SJCRH30 (cell line): ENCODE measurements at regions not wholly inside any gene's neighbourhood (a gene's known extent, or its start where the extent isn't known, plus 50 kb on each side); places are given as distances from the start of the nearest gene placed in this dataset.

Experiments
- DNase-seq, 2 experiments: peaks; one replicate each; pipeline ENCODE4 v3.0.0-alpha.2; 2015 to 2020
- H3K27ac ChIP-seq: fragments of 250-450 bp; sonication (Bioruptor Pico); 2 replicates; pipeline ENCODE4 v1.5.1; 2020; ENCODE audit warnings: mild to moderate bottlenecking, moderate library complexity
- H3K27me3 ChIP-seq: fragments of 250-450 bp; sonication (Bioruptor Pico); 2 replicates; pipeline ENCODE4 v1.5.1; 2020; ENCODE audit warnings: mild to moderate bottlenecking, moderate library complexity
- H3K36me3 ChIP-seq: fragments of 250-450 bp; sonication (Bioruptor Pico); 2 replicates; pipeline ENCODE4 v1.5.1; 2020; ENCODE audit warnings: mild to moderate bottlenecking, moderate library complexity
- H3K4me1 ChIP-seq: fragments of 250-450 bp; sonication (Bioruptor Pico); 2 replicates; pipeline ENCODE4 v1.5.1; 2020; ENCODE audit warnings: mild to moderate bottlenecking, moderate library complexity
- H3K4me3 ChIP-seq: fragments of 250-450 bp; sonication (Bioruptor Pico); 2 replicates; pipeline ENCODE4 v1.5.1; 2020; ENCODE audit warnings: mild to moderate bottlenecking, moderate library complexity
- H3K9me3 ChIP-seq: fragments of 250-450 bp; sonication (Bioruptor Pico); replicated peaks from 2 replicates; pipeline ENCODE4 v1.5.1; 2020; ENCODE audit warnings: mild to moderate bottlenecking, moderate library complexity

DNA sequence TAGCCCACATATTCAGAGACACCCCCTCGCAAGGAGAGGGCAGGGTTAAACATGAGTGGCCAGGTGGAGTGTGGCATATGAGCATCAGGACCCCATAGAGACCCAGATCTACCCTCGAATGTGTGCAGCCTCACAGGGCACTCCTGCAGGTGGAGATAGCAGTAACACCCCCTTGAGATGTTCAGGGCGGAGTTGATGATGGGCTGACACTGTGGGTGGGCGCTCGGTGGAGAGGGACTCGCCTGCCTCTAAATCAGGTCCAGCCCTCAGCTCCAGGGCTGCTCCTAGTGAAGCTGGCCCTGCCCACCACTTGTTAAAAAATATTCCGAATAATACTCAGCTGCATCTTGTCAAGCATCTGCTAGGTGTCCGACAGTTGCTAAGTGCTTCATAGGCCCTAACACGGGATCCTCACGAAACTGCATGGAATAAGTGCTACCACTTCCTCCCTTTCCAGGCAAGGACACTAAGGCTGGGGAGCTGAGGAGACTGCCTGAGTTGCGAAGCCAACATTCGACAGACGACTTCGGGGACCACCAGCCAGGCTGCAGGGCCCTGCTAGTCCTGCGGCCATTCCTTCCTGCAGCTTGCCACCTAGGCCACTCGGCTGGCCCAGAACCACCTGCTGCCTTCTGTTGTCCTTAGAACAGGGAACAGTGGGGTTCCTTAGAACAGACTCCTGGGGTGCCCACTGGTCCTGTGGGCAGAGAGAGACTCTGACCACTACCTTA, 74.0 kb upstream of the WNT11 start:
- H3K4me3 ChIP-seq, result no peak overlapping the region
- DNase-seq, result no peak
- H3K36me3 ChIP-seq, result no peaks in the 10 kb centered on the region
- H3K27ac ChIP-seq, result no peak overlapping the region
- peaks cover 10% of the 10 kb centered on the region for H3K4me1 ChIP-seq
- H3K27me3 ChIP-seq, result no peaks in the 10 kb centered on the region
- H3K9me3 ChIP-seq, result no peaks in the 10 kb centered on the region

DNA sequence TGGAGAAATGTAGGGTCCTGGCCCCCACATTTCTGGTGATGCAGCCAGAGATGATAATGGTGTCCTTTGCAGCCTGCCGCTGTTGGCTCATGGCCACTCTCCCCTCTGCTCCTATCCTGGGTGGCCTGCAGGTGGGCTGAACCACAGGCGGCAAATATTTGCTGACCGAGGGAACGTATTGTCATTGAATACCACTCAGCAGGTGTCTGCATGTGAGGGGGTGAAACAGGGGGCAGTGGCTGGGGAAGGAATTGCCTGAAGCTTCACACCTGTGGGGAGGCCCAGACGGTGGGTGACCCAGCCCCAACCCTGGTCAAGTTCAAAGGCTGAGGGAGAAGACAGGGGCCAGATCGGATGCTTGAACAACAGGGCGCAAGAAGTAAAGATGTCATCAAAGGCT, 73.3 kb upstream of the WNT11 start:
- Histone ChIP-seq H3K4me1 (peaks cover 10% of the 10 kb centered on the region), H3K4me3 (no peak overlapping the region), H3K27ac (no peak overlapping the region), H3K27me3 (no peaks in the 10 kb centered on the region), H3K9me3 (peaks cover 2% of the 10 kb centered on the region; the same call in 1 of the 2 replicates), H3K36me3 (no peaks in the 10 kb centered on the region)
- DNase-seq, result no peak

DNA sequence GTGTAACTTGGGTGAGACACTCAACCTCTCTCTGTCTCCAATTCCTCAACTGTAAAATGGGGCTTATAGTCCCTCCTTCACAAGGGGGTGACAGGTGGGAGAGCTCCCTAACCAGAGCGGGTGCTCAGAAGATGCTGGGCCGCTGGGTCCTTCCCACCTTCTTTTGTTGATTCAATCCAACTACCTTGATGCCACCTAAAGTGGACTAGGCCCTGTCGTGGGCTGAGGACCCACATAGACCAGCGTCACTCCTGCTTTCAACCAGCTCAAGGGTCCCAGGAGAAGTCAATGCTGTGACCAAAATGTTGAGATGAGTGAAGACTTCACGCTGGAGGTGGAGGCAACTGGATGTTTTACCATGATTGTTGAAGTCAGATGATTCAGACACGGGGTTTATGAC, 72.7 kb upstream of the WNT11 start:
- Histone ChIP-seq H3K36me3 (no peaks in the 10 kb centered on the region), H3K27me3 (no peaks in the 10 kb centered on the region), H3K9me3 (peaks cover 6% of the 10 kb centered on the region; the same call in 1 of the 2 replicates), H3K4me3 (no peak overlapping the region), H3K27ac (no peak overlapping the region), H3K4me1 (peaks cover 10% of the 10 kb centered on the region)
- no peak for DNase-seq

DNA sequence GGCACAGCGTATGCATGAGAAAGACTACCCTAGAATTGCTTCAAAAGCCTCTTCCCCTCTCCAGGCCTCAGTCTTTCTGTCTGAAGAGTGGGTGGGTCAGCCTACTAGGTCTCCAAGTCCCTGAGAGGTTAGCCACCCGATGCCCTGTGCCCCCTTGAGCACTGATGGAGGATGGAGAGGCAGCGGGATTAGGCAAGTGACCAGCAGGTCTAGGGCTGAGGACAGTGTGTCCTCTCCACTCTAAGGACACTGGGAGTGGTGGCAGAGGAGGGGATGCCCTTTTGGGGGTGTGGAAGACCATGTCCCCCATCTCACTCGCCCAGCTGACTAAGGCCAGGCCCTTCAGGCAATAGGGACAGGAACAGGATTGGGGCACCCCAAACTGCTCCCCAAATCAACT, 72.2 kb upstream of the WNT11 start:
- H3K27ac ChIP-seq, result no peak overlapping the region
- H3K27me3 ChIP-seq, result no peaks in the 10 kb centered on the region
- no peak overlapping the region for H3K4me3 ChIP-seq
- H3K9me3 ChIP-seq, result peaks cover 9% of the 10 kb centered on the region; the same call in 1 of the 2 replicates
- DNase-seq, result no peak
- H3K36me3 ChIP-seq, result no peaks in the 10 kb centered on the region
- peaks cover 10% of the 10 kb centered on the region for H3K4me1 ChIP-seq

DNA sequence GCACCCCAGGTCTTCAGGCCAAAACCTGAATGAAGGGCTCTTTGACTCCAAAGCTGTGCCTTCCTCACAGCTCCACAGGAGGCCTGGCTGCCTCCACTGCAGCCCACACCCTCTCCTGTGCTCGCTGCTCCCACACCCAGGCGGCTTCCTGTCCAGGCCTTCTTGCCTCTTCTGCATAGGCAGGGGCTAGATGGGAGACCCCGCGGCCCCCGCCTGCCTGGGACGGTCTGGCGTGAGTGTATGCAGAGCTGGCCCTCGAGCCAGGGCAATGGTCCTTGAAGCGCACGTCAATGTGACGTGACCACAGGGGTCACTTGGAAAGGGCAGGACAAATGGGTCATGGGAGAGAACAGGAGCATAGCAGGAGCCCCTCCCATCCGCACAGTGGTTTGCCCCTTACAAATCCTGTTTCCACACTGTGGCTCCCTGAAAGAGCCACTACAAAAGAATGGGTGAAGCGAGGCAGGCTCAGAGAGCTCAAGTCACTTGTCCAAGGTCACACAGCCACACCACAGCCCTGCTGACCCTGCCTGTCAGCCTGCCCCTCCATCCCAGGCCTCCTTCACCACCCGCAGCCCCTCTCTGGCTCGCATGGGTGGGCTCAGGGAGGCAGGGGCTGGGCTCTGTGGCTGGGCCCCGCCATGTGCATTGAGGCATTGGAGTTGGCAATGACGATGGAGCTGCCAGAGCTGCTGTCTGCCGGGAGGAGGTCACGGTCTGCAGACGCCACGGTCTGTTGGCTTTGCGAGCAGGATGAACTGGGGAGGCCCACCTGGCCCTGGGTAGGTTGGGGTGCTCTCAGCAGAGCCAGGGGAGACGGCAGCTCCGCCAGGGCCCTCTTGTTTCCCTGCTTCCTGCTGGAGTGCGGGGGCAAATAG, 71.2 kb upstream of the WNT11 start:
- Histone ChIP-seq H3K4me1 (peaks cover 10% of the 10 kb centered on the region), H3K36me3 (no peaks in the 10 kb centered on the region), H3K27ac (no peak overlapping the region), H3K9me3 (peaks cover 9% of the 10 kb centered on the region; the same call in 1 of the 2 replicates), H3K4me3 (no peak overlapping the region), H3K27me3 (no peaks in the 10 kb centered on the region)
- DNase-seq, result no peak

DNA sequence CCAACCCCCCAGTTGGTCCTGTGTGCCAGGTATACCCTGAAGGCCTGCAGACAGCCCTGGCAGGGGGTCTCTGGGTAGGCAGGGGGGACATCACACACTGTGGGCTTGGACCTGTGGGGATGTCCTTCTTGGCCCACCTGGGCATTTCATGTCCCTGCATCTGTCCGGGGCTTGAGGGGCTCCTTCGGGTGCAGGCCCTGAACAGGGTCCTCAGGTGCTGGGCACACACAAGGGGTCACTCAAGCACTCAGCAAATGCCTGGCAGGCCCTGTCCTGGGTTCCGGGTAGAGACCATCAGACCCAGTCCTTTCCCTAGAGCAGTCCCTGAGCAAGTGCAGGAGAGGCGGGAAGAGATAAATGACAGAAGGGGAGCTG, 70.5 kb upstream of the WNT11 start:
- H3K9me3 ChIP-seq, result peaks cover 9% of the 10 kb centered on the region; the same call in 1 of the 2 replicates
- no peaks in the 10 kb centered on the region for H3K27me3 ChIP-seq
- H3K36me3 ChIP-seq, result no peaks in the 10 kb centered on the region
- no peak overlapping the region for H3K4me3 ChIP-seq
- H3K4me1 ChIP-seq, result peaks cover 6% of the 10 kb centered on the region
- H3K27ac ChIP-seq, result no peak overlapping the region
- no peak for DNase-seq

DNA sequence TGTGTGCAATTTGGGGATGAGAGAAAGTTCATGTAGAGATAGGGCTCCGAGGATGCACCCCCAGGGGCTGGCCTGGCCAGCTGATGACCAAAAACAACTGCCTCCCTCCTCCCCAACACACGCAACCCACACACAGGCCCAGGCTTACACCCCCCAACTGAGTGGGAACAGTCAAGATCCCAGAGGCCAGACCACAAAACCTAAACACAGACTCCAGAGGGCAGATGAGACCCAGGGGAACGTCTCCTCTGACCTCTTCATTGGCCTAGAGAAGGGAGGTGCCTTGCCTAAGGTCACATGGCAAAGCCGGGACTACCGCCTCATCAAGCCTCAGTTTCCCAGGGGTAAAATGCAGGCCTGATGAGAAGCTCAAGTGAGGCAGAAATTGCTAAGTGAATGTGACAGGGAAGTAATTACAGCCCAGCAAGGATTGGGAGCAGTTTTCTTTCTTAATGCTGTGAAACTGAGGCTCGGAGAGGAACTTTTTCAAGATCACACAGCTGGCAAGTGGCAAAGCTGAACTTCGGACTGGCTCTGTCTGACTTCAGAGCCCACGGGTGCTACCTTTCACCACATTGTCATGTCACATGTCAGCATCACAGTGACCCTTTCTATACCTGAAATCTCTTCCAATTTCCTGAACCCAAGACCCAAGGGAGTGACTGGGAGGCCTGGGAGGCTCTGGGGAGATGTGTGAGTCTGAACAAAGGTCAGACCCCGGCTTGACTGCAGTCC, 69.9 kb upstream of the WNT11 start:
- H3K9me3 ChIP-seq, result peaks cover 9% of the 10 kb centered on the region; the same call in 1 of the 2 replicates
- H3K4me1 ChIP-seq, result peaks cover 6% of the 10 kb centered on the region
- H3K27me3 ChIP-seq, result no peaks in the 10 kb centered on the region
- H3K4me3 ChIP-seq, result no peak overlapping the region
- no peak for DNase-seq
- no peak overlapping the region for H3K27ac ChIP-seq
- no peaks in the 10 kb centered on the region for H3K36me3 ChIP-seq

DNA sequence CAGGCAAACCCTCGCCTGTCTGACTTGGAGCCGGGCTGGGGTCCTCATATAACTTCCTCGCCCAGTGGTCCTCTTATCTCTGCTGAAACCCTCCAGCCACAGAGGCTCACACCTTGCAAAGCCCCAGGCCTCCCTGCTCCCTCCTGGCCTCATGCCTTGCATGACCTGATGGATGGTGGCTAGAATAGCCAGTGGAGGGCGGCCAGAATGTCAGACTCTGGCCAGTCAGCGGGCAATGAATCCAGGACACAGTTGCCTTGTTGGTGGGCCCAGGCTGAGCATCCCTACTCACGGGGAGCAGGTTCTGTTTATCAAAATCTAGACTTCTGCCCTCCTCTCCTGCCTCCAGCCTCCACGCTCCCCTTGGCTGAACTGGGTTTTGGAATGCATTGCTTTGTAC, 69.1 kb upstream of the WNT11 start:
- Histone ChIP-seq H3K4me1 (peaks cover 6% of the 10 kb centered on the region), H3K27ac (no peak overlapping the region), H3K27me3 (no peaks in the 10 kb centered on the region), H3K9me3 (peaks cover 9% of the 10 kb centered on the region; the same call in 1 of the 2 replicates), H3K36me3 (no peaks in the 10 kb centered on the region), H3K4me3 (no peak overlapping the region)
- no peak for DNase-seq

DNA sequence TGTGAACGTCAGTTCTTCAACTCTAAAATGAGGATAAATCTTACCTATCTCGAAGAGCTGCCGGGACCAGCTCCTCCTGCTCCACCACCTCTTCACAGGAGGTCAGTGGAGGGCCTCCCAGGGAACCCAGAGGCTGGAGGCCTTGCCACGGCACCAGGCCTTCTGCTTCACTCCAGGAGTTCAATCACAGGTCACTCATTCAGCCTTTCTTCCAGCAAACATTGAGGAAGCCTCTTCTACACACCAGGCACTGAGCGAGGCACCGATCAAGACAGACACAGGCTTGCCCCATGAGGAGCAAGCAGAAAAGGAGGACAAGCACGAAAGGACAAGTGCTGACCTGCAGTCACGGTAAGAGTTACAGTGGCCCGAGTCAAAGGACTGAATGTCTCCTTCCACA, 64.8 kb upstream of the WNT11 start:
- DNase-seq, result no peak
- Histone ChIP-seq H3K27me3 (no peaks in the 10 kb centered on the region), H3K4me3 (no peak overlapping the region), H3K27ac (no peak overlapping the region), H3K36me3 (no peaks in the 10 kb centered on the region), H3K4me1 (no peaks in the 10 kb centered on the region; the same call in 1 of the 2 replicates), H3K9me3 (peaks cover 9% of the 10 kb centered on the region; the same call in 1 of the 2 replicates)

DNA sequence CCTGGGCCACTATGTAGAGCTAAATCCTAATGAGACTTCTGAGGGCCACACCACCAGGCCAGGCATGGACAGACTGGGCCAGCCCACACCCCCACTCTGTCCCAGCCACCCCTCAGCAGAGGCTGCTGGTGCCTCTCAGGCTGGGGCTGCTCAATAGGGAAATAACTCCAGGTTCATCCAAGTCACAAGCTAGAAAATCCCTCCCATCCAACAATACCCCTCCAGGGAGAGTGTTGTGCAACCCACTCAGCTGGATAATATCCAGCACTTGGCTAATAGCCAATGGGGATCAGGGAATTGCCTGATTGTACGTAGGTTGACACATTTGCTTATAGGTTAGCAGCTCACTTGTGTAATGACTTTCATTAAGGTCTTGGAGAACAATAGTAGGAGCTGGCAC, 64.1 kb upstream of the WNT11 start:
- Histone ChIP-seq H3K27ac (no peak overlapping the region), H3K36me3 (no peaks in the 10 kb centered on the region), H3K4me3 (no peak overlapping the region), H3K9me3 (peaks cover 9% of the 10 kb centered on the region; the same call in 1 of the 2 replicates), H3K4me1 (no peaks in the 10 kb centered on the region; the same call in 1 of the 2 replicates), H3K27me3 (no peaks in the 10 kb centered on the region)
- DNase-seq, result peak in 1 of 2 experiments; percentile 42

DNA sequence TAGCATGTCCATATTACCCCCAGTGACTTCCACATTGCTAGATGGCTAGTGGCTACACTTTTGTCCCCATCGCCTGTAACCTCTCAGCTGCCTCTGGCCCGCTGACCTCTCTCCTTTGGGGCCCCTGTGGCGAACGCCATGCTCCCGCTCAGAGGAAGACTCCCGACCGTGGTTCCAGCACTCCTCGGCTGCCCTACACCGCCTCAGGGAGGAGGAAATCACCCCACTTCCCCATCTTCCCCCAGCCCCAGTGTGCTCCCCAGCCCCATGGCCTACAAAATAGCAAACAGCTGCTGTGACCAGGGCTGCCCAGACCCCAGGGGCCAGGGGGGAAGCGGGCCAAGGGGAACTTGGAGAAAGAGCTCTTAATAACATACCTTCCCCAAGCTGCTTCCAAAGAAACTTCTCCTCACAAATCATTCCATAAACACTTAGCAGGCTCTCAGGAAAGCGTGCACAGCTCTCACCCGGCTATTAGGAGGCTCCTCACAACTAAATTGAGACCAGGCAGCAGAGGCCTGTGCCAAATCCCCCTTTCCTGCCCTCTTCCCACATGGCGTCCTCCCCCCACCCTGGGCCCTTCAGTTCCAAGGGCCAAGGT, 63.5 kb upstream of the WNT11 start:
- Histone ChIP-seq H3K27ac (no peak overlapping the region), H3K4me1 (no peaks in the 10 kb centered on the region; the same call in 1 of the 2 replicates), H3K4me3 (no peak overlapping the region), H3K36me3 (no peaks in the 10 kb centered on the region), H3K9me3 (peaks cover 8% of the 10 kb centered on the region; the same call in 1 of the 2 replicates), H3K27me3 (no peaks in the 10 kb centered on the region)
- no peak for DNase-seq

DNA sequence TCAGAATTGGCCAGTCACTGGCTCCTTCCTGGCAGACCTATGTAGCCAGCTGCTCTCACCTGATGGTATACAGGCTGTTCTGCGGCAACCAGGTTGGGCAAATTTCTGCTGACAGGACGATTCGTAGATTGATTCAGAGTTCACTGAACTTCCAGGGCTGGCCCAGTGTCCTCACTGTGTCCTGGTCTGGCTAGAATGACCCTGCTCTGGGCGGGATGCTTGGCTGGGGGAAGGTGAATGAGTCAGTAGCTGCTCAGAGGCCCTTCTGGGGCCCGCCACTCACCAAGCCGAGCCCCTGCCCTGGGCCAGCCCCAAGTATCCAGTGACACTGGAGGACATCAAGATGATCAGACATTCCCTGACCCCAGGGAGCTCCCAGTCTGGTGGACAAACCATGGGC, 62.9 kb upstream of the WNT11 start:
- no peaks in the 10 kb centered on the region; the same call in 1 of the 2 replicates for H3K4me1 ChIP-seq
- H3K36me3 ChIP-seq, result no peaks in the 10 kb centered on the region
- H3K4me3 ChIP-seq, result no peak overlapping the region
- no peak overlapping the region for H3K27ac ChIP-seq
- H3K27me3 ChIP-seq, result no peaks in the 10 kb centered on the region
- no peak for DNase-seq
- H3K9me3 ChIP-seq, result peaks cover 4% of the 10 kb centered on the region; the same call in 1 of the 2 replicates

DNA sequence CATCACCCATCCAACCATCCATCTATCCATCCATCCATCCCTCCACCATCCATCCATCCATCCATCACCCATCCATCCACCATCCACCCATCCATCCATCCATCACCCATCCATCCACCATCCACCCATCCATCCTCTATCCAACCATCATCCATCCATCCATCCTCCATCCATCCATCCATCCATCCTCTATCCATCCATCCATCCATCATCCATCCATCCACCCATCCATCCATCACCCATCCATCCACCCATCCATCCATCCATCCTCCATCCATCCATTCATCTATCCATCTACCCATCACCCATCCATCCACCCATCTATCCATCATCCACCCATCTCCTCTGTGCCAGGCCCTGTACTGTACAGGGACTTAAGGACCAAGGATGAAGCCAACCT, 62.2 kb upstream of the WNT11 start:
- H3K9me3 ChIP-seq, result no peaks in the 10 kb centered on the region
- H3K4me1 ChIP-seq, result peaks cover 5% of the 10 kb centered on the region
- no peaks in the 10 kb centered on the region for H3K27me3 ChIP-seq
- no peak overlapping the region for H3K4me3 ChIP-seq
- no peak overlapping the region for H3K27ac ChIP-seq
- H3K36me3 ChIP-seq, result no peaks in the 10 kb centered on the region
- DNase-seq, result no peak

DNA sequence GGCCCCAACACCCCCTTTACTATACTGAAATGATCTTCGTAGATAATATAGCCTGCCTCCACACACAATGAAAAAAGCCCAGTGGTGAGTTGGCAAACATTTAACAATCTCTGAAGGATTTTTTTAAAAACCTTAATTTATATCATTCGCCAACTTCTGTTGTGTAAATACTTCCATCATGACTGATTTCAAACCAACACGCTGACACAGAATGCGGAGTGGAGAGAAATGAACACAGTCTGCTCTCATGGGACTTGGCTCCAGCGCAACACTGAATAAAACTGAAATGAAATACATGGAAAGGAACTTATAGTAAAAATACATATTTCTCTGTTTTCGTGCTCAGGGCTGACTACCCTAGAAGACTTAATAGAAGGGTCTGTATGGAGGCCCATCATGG, 61.3 kb upstream of the WNT11 start:
- no peaks in the 10 kb centered on the region for H3K9me3 ChIP-seq
- no peaks in the 10 kb centered on the region for H3K36me3 ChIP-seq
- no peak overlapping the region for H3K4me3 ChIP-seq
- H3K27me3 ChIP-seq, result no peaks in the 10 kb centered on the region
- DNase-seq, result no peak
- H3K4me1 ChIP-seq, result peaks cover 8% of the 10 kb centered on the region
- H3K27ac ChIP-seq, result no peak overlapping the region
